Neural cell (in vitro differentiated cells): ENCODE measurements at regions not wholly inside any gene's neighbourhood (a gene's known extent, or its start where the extent isn't known, plus 50 kb on each side); places are given as distances from the start of the nearest gene placed in this dataset.

Experiments
- H2AFZ ChIP-seq: fragments of 200-600, 300-800 bp; sonication (generic), shearing (Covaris generic); 2 replicates; pipeline ENCODE4 v1.6.0; 2014; ENCODE audit warnings: low read depth, mild to moderate bottlenecking, antibody characterized with exemption, low read length, moderate library complexity
- H3F3A ChIP-seq: fragments of 200-600 bp; shearing (Covaris generic); 2 replicates; pipeline ENCODE4 v1.6.1; 2016; ENCODE audit warnings: mild to moderate bottlenecking, moderate library complexity, mixed read lengths, antibody characterized with exemption, low read length; ENCODE audit not compliant: insufficient read depth, poor library complexity, severe bottlenecking
- H3K27ac ChIP-seq: fragments of 200-600, 300-800 bp; sonication (generic), shearing (Covaris generic); 2 replicates; pipeline ENCODE4 v1.5.1; 2014; ENCODE audit warnings: mild to moderate bottlenecking, low read length, moderate library complexity
- H3K27me3 ChIP-seq: fragments of 300-800, 200-600 bp; sonication (generic), shearing (Covaris generic); 2 replicates; pipeline ENCODE4 v1.6.0; 2014; ENCODE audit warnings: mild to moderate bottlenecking, low read depth, low read length, moderate library complexity; ENCODE audit not compliant: insufficient read depth
- H3K36me3 ChIP-seq: fragments of 300-800, 200-600 bp; sonication (generic), shearing (Covaris generic); 2 replicates; pipeline ENCODE4 v1.5.1; 2014; ENCODE audit warnings: mild to moderate bottlenecking, antibody characterized with exemption, low read length, moderate library complexity; ENCODE audit not compliant: insufficient read depth
- H3K4me2 ChIP-seq: fragments of 300-800, 200-600 bp; sonication (generic), shearing (Covaris generic); 2 replicates; pipeline ENCODE4 v1.6.0; 2014; ENCODE audit warnings: mild to moderate bottlenecking, low read length
- H3K4me3 ChIP-seq: fragments of 300-800, 200-600 bp; sonication (generic), shearing (Covaris generic); 2 replicates; pipeline ENCODE4 v1.5.1; 2014; ENCODE audit warnings: mild to moderate bottlenecking, low read length, moderate library complexity
- H3K79me2 ChIP-seq: fragments of 200-600 bp; shearing (Covaris generic); replicated peaks from 2 replicates; pipeline ENCODE4 v1.6.0; 2014; ENCODE audit warnings: mild to moderate bottlenecking, low read length, moderate library complexity; ENCODE audit not compliant: insufficient read depth
- H3K9ac ChIP-seq: fragments of 300-800, 200-600 bp; sonication (generic), shearing (Covaris generic); 2 replicates; pipeline ENCODE4 v1.6.1; 2016; ENCODE audit warnings: mild to moderate bottlenecking, low read length, mixed read lengths
- H3K9me2 ChIP-seq: fragments of 200-600 bp; shearing (Covaris generic); 2 replicates; pipeline ENCODE4 v1.6.1; 2016; ENCODE audit warnings: mild to moderate bottlenecking, low read length, mixed read lengths; ENCODE audit not compliant: insufficient read depth
- H3K9me3 ChIP-seq: fragments of 200-600, 300-800 bp; sonication (generic), shearing (Covaris generic); 2 replicates; pipeline ENCODE4 v1.6.1; 2016; ENCODE audit warnings: mild to moderate bottlenecking, mixed run types, low read length, moderate library complexity, mixed read lengths
- H4K20me1 ChIP-seq: fragments of 200-600 bp; shearing (Covaris generic); 2 replicates; pipeline ENCODE4 v1.6.1; 2016; ENCODE audit warnings: mild to moderate bottlenecking, mixed run types; ENCODE audit not compliant: insufficient read depth
- CTCF ChIP-seq: fragments of 450-650 bp; IDR thresholded peaks from 2 replicates; pipeline ENCODE4 v1.5.1; 2014; ENCODE audit warnings: antibody characterized with exemption, mild to moderate bottlenecking, moderate library complexity; ENCODE audit not compliant: poor library complexity, severe bottlenecking
- EP300 ChIP-seq: fragments of 450-650 bp; conservative IDR thresholded peaks from 2 replicates; pipeline ENCODE4 v1.6.1; 2014; ENCODE audit warnings: antibody characterized with exemption, mild to moderate bottlenecking, moderate library complexity; ENCODE audit not compliant: poor library complexity, severe bottlenecking
- EZH2 ChIP-seq: fragments of 200-600, 300-800 bp; shearing (Covaris generic), sonication (generic); IDR thresholded peaks from 2 replicates; pipeline ENCODE4 v1.6.1; 2014; ENCODE audit warnings: antibody characterized with exemption, low read length, borderline replicate concordance, mild to moderate bottlenecking; ENCODE audit not compliant: insufficient read depth, poor library complexity, severe bottlenecking
- MXI1 ChIP-seq: fragments of 450-650 bp; conservative IDR thresholded peaks from 2 replicates; pipeline ENCODE4 v1.6.1; 2014; ENCODE audit warnings: antibody characterized with exemption, mild to moderate bottlenecking; ENCODE audit not compliant: poor library complexity, severe bottlenecking
- POLR2AphosphoS5 ChIP-seq: IDR thresholded peaks from 2 replicates; pipeline ENCODE4 v1.6.1; 2012
- RAD21 ChIP-seq: fragments of 450-650 bp; conservative IDR thresholded peaks from 2 replicates; pipeline ENCODE4 v1.6.1; 2014; ENCODE audit warnings: antibody characterized with exemption, mild to moderate bottlenecking, moderate library complexity
- REST ChIP-seq: IDR thresholded peaks from 2 replicates; pipeline ENCODE4 v1.6.1; 2012; ENCODE audit warnings: borderline replicate concordance
- SMC3 ChIP-seq: fragments of 450-650 bp; conservative IDR thresholded peaks from 2 replicates; pipeline ENCODE4 v1.6.1; 2014; ENCODE audit warnings: antibody characterized with exemption, mild to moderate bottlenecking, moderate library complexity; ENCODE audit not compliant: poor library complexity
- TAF1 ChIP-seq: IDR thresholded peaks from 2 replicates; pipeline ENCODE4 v1.6.1; 2012; ENCODE audit warnings: low read depth

GRCh38 chr6:22146931-22147701 lies 149.7 kb downstream of the PRL start:
- H3K4me3 ChIP-seq = peak overlapping the region; percentile 36
- no peaks in the 10 kb centered on the region for H4K20me1 ChIP-seq
- H3K27ac ChIP-seq = peak overlapping the region; percentile 77
- H3K9me2 ChIP-seq = no peaks in the 10 kb centered on the region
- H2AFZ ChIP-seq = no peak overlapping the region
- H3K9ac ChIP-seq = peak overlapping the region; percentile 46
- H3K27me3 ChIP-seq = no peaks in the 10 kb centered on the region
- H3K79me2 ChIP-seq = peaks cover 28% of the 10 kb centered on the region
- H3K9me3 ChIP-seq = no peaks in the 10 kb centered on the region
- H3K36me3 ChIP-seq = no peaks in the 10 kb centered on the region
- H3K4me2 ChIP-seq = peak overlapping the region; percentile 46
- no peak for TF ChIP-seq CTCF
- TF ChIP-seq MXI1 = peak; percentile 31
- TF ChIP-seq POLR2AphosphoS5 = peak; percentile 8
- peak; percentile 31 for TF ChIP-seq SMC3
- no peak for TF ChIP-seq TAF1
- TF ChIP-seq EP300 = peak; percentile 40
- TF ChIP-seq RAD21 = peak; percentile 35
- H3F3A ChIP-seq = peaks cover 5% of the 10 kb centered on the region

GRCh38 chr6:22147921-22148776 lies 148.7 kb downstream of the PRL start:
- Histone ChIP-seq H3K27me3 (no peaks in the 10 kb centered on the region), H3K36me3 (no peaks in the 10 kb centered on the region), H3K79me2 (peaks cover 28% of the 10 kb centered on the region), H2AFZ (no peak overlapping the region), H3K4me2 (peak overlapping the region; percentile 46), H3K9ac (peak overlapping the region; percentile 46), H3F3A (peaks cover 5% of the 10 kb centered on the region), H3K27ac (peak overlapping the region; percentile 77), H4K20me1 (no peaks in the 10 kb centered on the region), H3K4me3 (peak overlapping the region; percentile 36), H3K9me2 (no peaks in the 10 kb centered on the region), H3K9me3 (no peaks in the 10 kb centered on the region)
- TF ChIP-seq POLR2AphosphoS5 (no peak), CTCF (no peak), MXI1 (no peak), REST (no peak), RAD21 (no peak), EZH2 (no peak), TAF1 (no peak), EP300 (no peak), SMC3 (no peak)
